H9 (cell line): ENCODE measurements at regions not wholly inside any gene's neighbourhood (a gene's known extent, or its start where the extent isn't known, plus 50 kb on each side); places are given as distances from the start of the nearest gene placed in this dataset.

ENCODE experiments used
- DNase-seq: peaks from one replicate; pipeline ENCODE4 v3.0.0-alpha.2; 2017
- H2AFZ ChIP-seq: one replicate; pipeline ENCODE4 v1.6.1; 2013; ENCODE audit warnings: mild to moderate bottlenecking, low read length, control low read depth, moderate library complexity
- H2AK5ac ChIP-seq: 2 replicates; pipeline ENCODE4 v1.6.1; 2013; ENCODE audit warnings: low read length, control low read depth, mixed read lengths; ENCODE audit not compliant: insufficient read length
- H2BK120ac ChIP-seq: one replicate; pipeline ENCODE4 v1.6.1; 2013; ENCODE audit warnings: low read depth, mild to moderate bottlenecking, low read length, control low read depth, inconsistent platforms; ENCODE audit not compliant: poor library complexity, severe bottlenecking
- H2BK12ac ChIP-seq: 2 replicates; pipeline ENCODE4 v1.6.1; 2013; ENCODE audit warnings: low read length, control low read depth, mixed read lengths, low read depth; ENCODE audit not compliant: insufficient read length
- H2BK15ac ChIP-seq: 2 replicates; pipeline ENCODE4 v1.6.1; 2013; ENCODE audit warnings: low read depth, low read length, control low read depth
- H2BK20ac ChIP-seq: one replicate; pipeline ENCODE4 v1.6.1; 2013; ENCODE audit warnings: low read depth, mild to moderate bottlenecking, low read length, control low read depth, inconsistent platforms; ENCODE audit not compliant: poor library complexity, severe bottlenecking
- H2BK5ac ChIP-seq: 2 replicates; pipeline ENCODE4 v1.6.1; 2013; ENCODE audit warnings: low read length, control low read depth, mixed read lengths; ENCODE audit not compliant: insufficient read length
- H3K14ac ChIP-seq: 2 replicates; pipeline ENCODE4 v1.6.1; 2013; ENCODE audit warnings: low read length, control low read depth; ENCODE audit not compliant: insufficient read depth
- H3K18ac ChIP-seq: 2 replicates; pipeline ENCODE4 v1.6.1; 2013; ENCODE audit warnings: low read depth, mild to moderate bottlenecking, mixed read lengths, low read length, control low read depth; ENCODE audit not compliant: insufficient read length
- H3K23ac ChIP-seq: 2 replicates; pipeline ENCODE4 v1.6.1; 2013; ENCODE audit warnings: low read length, control low read depth, mixed read lengths, low read depth; ENCODE audit not compliant: insufficient read length
- H3K23me2 ChIP-seq: 2 replicates; pipeline ENCODE4 v1.6.1; 2013; ENCODE audit warnings: low read depth, mild to moderate bottlenecking, mixed read lengths, low read length, control low read depth; ENCODE audit not compliant: insufficient read length, poor library complexity, severe bottlenecking
- H3K27ac ChIP-seq: 2 replicates; pipeline ENCODE4 v1.5.1; 2013; ENCODE audit warnings: low read length, control low read depth, mixed read lengths, low read depth; ENCODE audit not compliant: insufficient read length
- H3K27me3 ChIP-seq: 2 replicates; pipeline ENCODE4 v1.6.1; 2013; ENCODE audit warnings: low read length, control low read depth, inconsistent platforms; ENCODE audit not compliant: insufficient read depth
- H3K4ac ChIP-seq: 2 replicates; pipeline ENCODE4 v1.6.1; 2013; ENCODE audit warnings: low read depth, mild to moderate bottlenecking, control low read depth, inconsistent platforms, low read length, moderate library complexity
- H3K4me1 ChIP-seq: 2 replicates; pipeline ENCODE4 v1.6.1; 2013; ENCODE audit warnings: low read length, control low read depth, inconsistent platforms; ENCODE audit not compliant: insufficient read depth
- H3K4me2 ChIP-seq: 2 replicates; pipeline ENCODE4 v1.6.1; 2013; ENCODE audit warnings: low read length, control low read depth, mixed read lengths; ENCODE audit not compliant: insufficient read length, insufficient read depth
- H3K56ac ChIP-seq: 2 replicates; pipeline ENCODE4 v1.6.1; 2013; ENCODE audit warnings: low read depth, mild to moderate bottlenecking, mixed read lengths, low read length, control low read depth; ENCODE audit not compliant: insufficient read length
- H3K79me1 ChIP-seq: 2 replicates; pipeline ENCODE4 v1.6.1; 2013; ENCODE audit warnings: low read depth, mild to moderate bottlenecking, moderate library complexity, low read length, control low read depth, inconsistent platforms; ENCODE audit not compliant: insufficient read depth, poor library complexity, severe bottlenecking
- H3K79me2 ChIP-seq: 2 replicates; pipeline ENCODE4 v1.6.1; 2013; ENCODE audit warnings: low read length, control low read depth, inconsistent platforms; ENCODE audit not compliant: insufficient read depth
- H3K9ac ChIP-seq: 2 replicates; pipeline ENCODE4 v1.6.1; 2013; ENCODE audit warnings: low read length, control low read depth, mixed read lengths; ENCODE audit not compliant: insufficient read length; ENCODE audit errors: extremely low read depth
- H3K9me3 ChIP-seq: one replicate; pipeline ENCODE4 v1.6.1; 2013; ENCODE audit warnings: low read depth, low read length, inconsistent platforms; ENCODE audit not compliant: control insufficient read depth
- H3T11ph ChIP-seq: one replicate; pipeline ENCODE4 v1.6.1; 2013; ENCODE audit warnings: mild to moderate bottlenecking, low read length, control low read depth, inconsistent platforms
- H4K20me1 ChIP-seq: one replicate; pipeline ENCODE4 v1.6.1; 2013; ENCODE audit not compliant: control insufficient read depth, insufficient read length, insufficient read depth
- H4K5ac ChIP-seq: 2 replicates; pipeline ENCODE4 v1.6.1; 2013; ENCODE audit warnings: low read depth, mild to moderate bottlenecking, mixed read lengths, low read length, control low read depth; ENCODE audit not compliant: insufficient read length
- H4K8ac ChIP-seq: replicated peaks from 2 replicates; pipeline ENCODE4 v1.6.1; 2013; ENCODE audit warnings: low read length, control low read depth, mixed read lengths, low read depth; ENCODE audit not compliant: insufficient read length
- H4K91ac ChIP-seq: 2 replicates; pipeline ENCODE4 v1.6.1; 2013; ENCODE audit warnings: low read depth, mild to moderate bottlenecking, moderate library complexity, mixed read lengths, low read length, control low read depth; ENCODE audit not compliant: insufficient read length
- H3K27ac Mint-ChIP-seq, 3 experiments: 2 replicates in 2 of 3; 3 replicates in 1 of 3; pipeline ENCODE4 v1.8.0; 2020 to 2021; ENCODE audit warnings: mixed read lengths in 3 of 3, mild to moderate bottlenecking in 1 of 3, moderate library complexity in 1 of 3
- H3K27me3 Mint-ChIP-seq: 2 replicates; pipeline ENCODE4 v1.8.0; 2021; ENCODE audit warnings: low read depth, mild to moderate bottlenecking, moderate library complexity, mixed read lengths
- H3K36me3 Mint-ChIP-seq, 3 experiments: 2 replicates in 2 of 3; 3 replicates in 1 of 3; pipeline ENCODE4 v1.8.0; 2020 to 2021; ENCODE audit warnings: low read depth in 3 of 3, mixed read lengths in 3 of 3; ENCODE audit not compliant: insufficient read depth in 1 of 3
- H3K4me1 Mint-ChIP-seq, 2 experiments: 2 replicates each; pipeline ENCODE4 v1.8.0; 2020; ENCODE audit warnings: mixed read lengths in 2 of 2
- H3K4me3 Mint-ChIP-seq, 2 experiments: 2 replicates in 1 of 2; 3 replicates in 1 of 2; pipeline ENCODE4 v1.8.0; 2020 to 2021; ENCODE audit warnings: mild to moderate bottlenecking in 2 of 2, mixed read lengths in 2 of 2, moderate library complexity in 1 of 2
- H3K9me3 Mint-ChIP-seq, 2 experiments: 2 replicates in 1 of 2; 3 replicates in 1 of 2; pipeline ENCODE4 v1.8.0; 2020; ENCODE audit warnings: mild to moderate bottlenecking in 2 of 2, mixed read lengths in 2 of 2, moderate library complexity in 1 of 2
- WGBS: extraction: QIAGEN DNeasy Blood & Tissue Kit; methylation state at CpG from one replicate; pipeline ENCODE4 v1.1.7; 2013; ENCODE audit warnings: missing lambda C conversion rate, low lambda C conversion rate, mixed read lengths; ENCODE audit not compliant: insufficient read length; ENCODE audit errors: extremely low coverage; 5-methylcytosine and 5-hydroxymethylcytosine counted together
- TF ChIP-seq, protein P1 (sequence below): fragments of 200-600 bp; sonication (generic); conservative IDR thresholded peaks from 3 replicates; pipeline ENCODE4 v1.8.0; 2021; ENCODE audit warnings: antibody characterized with exemption, mild to moderate bottlenecking

DNA sequence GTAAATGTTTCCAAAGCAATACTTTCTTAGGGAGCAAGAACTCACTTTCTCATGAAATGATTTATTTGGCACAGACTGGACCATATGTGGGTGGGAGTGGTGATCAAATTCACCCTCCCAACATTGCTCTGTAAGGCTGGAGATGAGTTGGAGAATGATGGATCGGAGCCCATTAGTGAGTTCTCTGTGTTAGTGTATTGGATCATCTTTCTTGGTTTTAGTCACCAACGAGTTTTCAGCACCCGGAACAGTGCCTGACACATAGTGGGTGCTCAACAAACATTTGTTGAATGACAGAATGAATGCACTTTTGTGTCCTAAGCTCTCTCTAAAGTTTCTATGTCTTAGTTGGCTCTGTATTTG is 104.5 kb upstream of the FAM20A start:
- Mint-ChIP-seq H3K27me3 (no peaks in the 10 kb centered on the region), H3K9me3 (0 out of 5 replicates have a peak, but pooled peaks cover 0 to 3% of the 10 kb centered on the region in 2 experiments), H3K36me3 (no peaks in the 10 kb centered on the region), H3K4me3 (no peak overlapping the region), H3K4me1 (peaks cover 8 to 12% of the 10 kb centered on the region in 2 experiments), H3K27ac (no peak overlapping the region)
- H4K8ac ChIP-seq, result no peak overlapping the region
- H4K5ac ChIP-seq, result no peak overlapping the region
- no peak overlapping the region for H4K91ac ChIP-seq
- no peaks in the 10 kb centered on the region for H3K9me3 ChIP-seq
- no peaks in the 10 kb centered on the region for H3K27me3 ChIP-seq
- no peaks in the 10 kb centered on the region for H3K79me1 ChIP-seq
- no peak overlapping the region for H3T11ph ChIP-seq
- no peaks in the 10 kb centered on the region for H3K23me2 ChIP-seq
- H3K23ac ChIP-seq, result no peak overlapping the region
- H3K79me2 ChIP-seq, result no peaks in the 10 kb centered on the region
- H3K9ac ChIP-seq, result no peak overlapping the region
- WGBS, result no CpG with 5 or more reads among the region's 3 CpGs
- H4K20me1 ChIP-seq, result no peaks in the 10 kb centered on the region
- no peak overlapping the region for H2BK12ac ChIP-seq
- TF ChIP-seq, protein P1, sequence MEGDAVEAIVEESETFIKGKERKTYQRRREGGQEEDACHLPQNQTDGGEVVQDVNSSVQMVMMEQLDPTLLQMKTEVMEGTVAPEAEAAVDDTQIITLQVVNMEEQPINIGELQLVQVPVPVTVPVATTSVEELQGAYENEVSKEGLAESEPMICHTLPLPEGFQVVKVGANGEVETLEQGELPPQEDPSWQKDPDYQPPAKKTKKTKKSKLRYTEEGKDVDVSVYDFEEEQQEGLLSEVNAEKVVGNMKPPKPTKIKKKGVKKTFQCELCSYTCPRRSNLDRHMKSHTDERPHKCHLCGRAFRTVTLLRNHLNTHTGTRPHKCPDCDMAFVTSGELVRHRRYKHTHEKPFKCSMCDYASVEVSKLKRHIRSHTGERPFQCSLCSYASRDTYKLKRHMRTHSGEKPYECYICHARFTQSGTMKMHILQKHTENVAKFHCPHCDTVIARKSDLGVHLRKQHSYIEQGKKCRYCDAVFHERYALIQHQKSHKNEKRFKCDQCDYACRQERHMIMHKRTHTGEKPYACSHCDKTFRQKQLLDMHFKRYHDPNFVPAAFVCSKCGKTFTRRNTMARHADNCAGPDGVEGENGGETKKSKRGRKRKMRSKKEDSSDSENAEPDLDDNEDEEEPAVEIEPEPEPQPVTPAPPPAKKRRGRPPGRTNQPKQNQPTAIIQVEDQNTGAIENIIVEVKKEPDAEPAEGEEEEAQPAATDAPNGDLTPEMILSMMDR, result no peak
- H3K4me2 ChIP-seq, result no peak overlapping the region
- no peak overlapping the region for H2BK20ac ChIP-seq
- H2BK120ac ChIP-seq, result no peak overlapping the region
- no peak overlapping the region for H2BK5ac ChIP-seq
- no peak overlapping the region for H3K56ac ChIP-seq
- no peak overlapping the region for H2AK5ac ChIP-seq
- no peaks in the 10 kb centered on the region for H3K4me1 ChIP-seq
- H3K18ac ChIP-seq, result no peak overlapping the region
- H3K14ac ChIP-seq, result no peak overlapping the region
- no peak overlapping the region for H3K27ac ChIP-seq
- no peak for DNase-seq
- H2AFZ ChIP-seq, result no peak overlapping the region
- no peak overlapping the region for H2BK15ac ChIP-seq
- no peak overlapping the region for H3K4ac ChIP-seq
